GM19023 (cell line): ENCODE measurements at regions not wholly inside any gene's neighbourhood (a gene's known extent, or its start where the extent isn't known, plus 50 kb on each side); places are given as distances from the start of the nearest gene placed in this dataset.

ENCODE experiments used
- ATAC-seq: cut with Tn5 transposase; IDR thresholded peaks from one replicate; pipeline ENCODE4 v1.9.1; 2021; ENCODE audit warnings: mild to moderate bottlenecking, moderate library complexity; ENCODE audit not compliant: unreplicated experiment

GRCh38 chr10:88125766-88126165, 262.3 kb downstream of the PTEN start:
- ATAC-seq: no peak

DNA sequence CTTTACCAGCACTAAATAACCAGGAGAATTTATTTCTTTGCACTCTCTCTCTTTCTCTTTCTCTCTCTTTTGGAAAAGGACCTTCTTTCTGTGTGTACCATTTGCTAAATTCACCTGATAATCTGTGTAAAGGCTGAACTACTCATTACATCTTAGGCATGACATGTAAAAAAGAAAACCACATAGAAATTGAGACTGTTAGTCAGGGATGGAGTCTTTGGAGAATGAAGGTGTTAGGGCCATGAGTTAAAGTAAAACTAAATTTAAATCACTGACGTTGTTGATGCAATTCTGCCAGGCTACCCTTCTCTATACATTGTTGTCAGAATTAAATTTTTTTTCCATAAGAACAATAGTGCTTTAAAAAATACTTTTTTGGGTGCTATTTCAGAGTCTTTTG, 263.3 kb downstream of the PTEN start:
- ATAC-seq: no peak

DNA sequence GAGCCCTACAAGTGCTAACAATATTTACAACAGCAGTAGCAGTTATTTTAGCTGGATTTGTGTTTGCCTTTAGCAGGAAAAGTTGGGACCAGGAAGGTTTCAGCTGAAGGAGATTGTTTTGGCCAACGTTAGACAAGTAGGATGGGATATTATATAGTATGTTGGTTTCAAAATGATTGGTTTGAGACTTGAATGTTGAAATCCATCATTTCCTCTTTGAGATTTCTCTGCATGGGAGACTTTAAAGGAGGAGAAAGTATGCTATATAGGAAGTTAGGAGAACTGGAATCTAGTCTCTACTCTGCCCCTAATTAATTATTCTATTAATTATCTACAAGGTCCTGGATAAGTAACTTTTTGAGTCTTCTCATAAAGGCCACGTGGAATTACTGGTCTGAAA, 263.8 kb downstream of the PTEN start:
- no peak for ATAC-seq

GRCh38 chr10:88127766-88128165, 264.3 kb downstream of the PTEN start:
- ATAC-seq: no peak

- ATAC-seq: no peak
These were observed 265.6 kb downstream of the PTEN start for GRCh38 chr10:88129013-88129412.

GRCh38 chr10:88130912-88131311, 267.5 kb downstream of the PTEN start:
- no peak for ATAC-seq

DNA sequence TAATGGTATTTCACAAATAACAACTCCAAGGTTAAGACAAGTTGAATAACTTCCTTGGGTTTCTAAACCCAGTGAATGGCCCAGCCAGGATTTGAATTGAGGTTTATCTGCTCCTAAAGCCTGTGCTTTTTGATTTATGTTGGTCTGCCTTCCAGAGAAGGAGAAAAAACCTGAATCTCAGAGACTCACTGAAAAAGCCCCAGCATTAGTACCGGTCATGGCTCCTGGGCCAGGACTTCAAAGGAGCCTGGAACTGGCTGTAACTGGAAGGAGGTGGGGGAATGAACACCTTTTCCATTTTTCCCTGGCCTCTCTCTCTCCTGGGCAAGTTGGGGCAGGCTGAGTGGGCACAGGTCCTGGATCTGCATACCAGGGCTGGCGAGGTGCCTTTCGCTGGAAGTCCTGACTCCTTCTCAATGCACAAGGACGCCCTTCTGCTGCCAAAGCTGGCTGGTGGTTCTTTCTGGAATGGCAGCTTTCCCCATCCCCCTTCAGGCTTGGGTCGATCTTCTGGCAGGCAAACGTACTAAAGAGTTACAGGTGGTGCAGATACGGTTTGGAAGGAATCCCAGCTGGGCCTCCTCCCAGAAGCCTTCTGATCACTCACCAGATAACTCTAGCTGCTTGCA, 268.2 kb downstream of the PTEN start:
- no peak for ATAC-seq

DNA sequence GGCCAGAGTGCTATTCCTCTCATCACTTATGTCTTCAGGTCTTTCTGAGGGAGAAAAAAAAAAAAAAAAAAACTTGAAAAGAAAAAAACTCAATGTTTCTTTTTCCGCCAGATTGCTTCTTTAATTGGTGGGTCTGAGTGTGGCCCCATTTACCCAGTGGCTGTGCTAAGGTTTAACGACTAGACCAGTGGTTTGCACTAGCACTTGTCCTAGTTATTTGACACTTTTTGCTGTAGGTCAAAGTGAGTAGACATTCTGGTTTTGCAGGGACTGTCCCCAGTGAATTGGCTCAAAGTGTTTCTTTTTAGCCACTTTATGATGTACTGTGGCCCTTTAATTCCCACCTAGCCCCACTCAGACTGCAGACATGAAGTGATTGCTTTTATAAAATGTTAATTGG, 273.3 kb downstream of the PTEN start:
- no peak for ATAC-seq

DNA sequence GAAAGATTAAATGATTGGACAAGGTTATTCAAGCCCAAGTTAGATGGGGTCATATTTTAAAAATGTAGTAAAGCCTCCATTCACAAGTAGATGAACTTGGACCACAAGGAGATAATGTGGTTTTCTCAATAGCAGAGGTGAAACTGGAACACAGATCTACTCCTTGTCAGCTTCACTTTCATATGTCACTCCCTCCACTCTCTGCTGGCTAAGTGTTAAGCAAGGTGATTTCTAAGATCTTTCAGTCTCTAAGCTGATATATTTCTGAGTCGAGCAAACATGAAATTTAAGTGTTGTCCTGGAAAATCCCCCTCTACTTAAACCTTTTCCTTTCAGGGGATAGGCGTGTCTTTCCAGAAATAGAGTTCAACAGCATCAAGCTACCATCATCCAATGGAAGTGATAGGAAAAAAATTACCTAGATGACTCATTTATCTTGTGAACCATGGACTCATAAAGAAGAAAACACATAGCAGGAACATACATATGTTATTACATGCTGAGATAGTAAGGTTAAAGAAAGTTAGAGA, 275.0 kb downstream of the PTEN start:
- ATAC-seq: peak; percentile 85

- ATAC-seq: no peak
These were observed 283.8 kb downstream of the PTEN start for GRCh38 chr10:88147000-88147798.

DNA sequence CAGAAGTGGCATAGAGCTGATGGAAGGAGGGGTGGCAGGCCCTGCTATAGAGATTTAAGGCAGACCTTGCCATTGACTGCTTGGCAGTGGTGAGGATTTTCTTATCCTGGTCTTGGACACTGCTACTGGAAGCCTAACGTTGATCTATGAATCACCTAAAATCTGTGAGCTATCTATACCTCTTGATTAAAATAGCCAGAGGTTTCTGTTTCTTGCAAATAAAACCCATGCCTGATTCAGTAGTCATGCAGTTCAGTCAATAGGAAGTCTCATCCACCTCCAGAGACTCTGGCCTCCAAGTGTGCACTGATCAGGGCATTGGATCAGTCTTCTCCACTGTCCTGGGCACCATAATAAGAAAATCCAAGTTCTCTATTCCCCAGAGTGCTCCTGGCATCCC, 286.5 kb downstream of the PTEN start:
- ATAC-seq: no peak

GRCh38 chr10:88150339-88150738, 286.9 kb downstream of the PTEN start:
- no peak for ATAC-seq

- ATAC-seq: no peak
These were observed 289.3 kb downstream of the PTEN start for GRCh38 chr10:88152728-88153133.

GRCh38 chr10:88154596-88155250, 291.3 kb downstream of the PTEN start:
- no peak for ATAC-seq

GRCh38 chr10:88156341-88156740, 292.9 kb downstream of the PTEN start:
- no peak for ATAC-seq

- ATAC-seq: no peak
These were observed 294.6 kb downstream of the PTEN start for GRCh38 chr10:88157981-88158465.

DNA sequence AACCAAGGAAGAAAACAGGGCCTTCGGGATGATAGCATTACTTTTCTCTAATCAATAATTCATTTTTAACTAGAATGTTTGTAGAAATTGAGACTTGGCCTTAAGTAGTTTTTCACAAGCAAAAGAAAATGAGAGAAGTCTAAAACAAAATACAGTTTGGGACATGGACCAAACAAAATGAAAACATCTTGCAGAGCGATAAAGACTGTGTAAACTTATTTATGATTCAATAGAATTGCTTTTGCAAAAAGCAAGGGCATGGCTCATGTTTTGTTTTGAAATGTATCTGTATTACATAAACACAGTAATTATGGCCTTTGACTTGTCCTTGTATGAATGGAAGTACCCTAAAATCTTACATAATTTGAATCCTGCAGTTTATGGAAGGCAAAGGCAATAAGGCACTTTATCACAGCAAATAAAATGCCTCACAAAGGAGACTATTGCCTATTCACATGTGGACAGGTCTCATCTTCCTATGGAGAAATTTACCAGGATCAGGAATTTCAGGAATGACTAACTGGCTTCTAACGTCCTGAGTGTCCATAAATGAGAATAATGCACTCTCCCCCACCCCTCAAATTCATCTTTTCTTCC, 295.2 kb downstream of the PTEN start:
- ATAC-seq: no peak

GRCh38 chr10:88159127-88159829, 295.9 kb downstream of the PTEN start:
- ATAC-seq: no peak

- no peak for ATAC-seq
These were observed 297.6 kb downstream of the PTEN start for GRCh38 chr10:88161070-88161469.

DNA sequence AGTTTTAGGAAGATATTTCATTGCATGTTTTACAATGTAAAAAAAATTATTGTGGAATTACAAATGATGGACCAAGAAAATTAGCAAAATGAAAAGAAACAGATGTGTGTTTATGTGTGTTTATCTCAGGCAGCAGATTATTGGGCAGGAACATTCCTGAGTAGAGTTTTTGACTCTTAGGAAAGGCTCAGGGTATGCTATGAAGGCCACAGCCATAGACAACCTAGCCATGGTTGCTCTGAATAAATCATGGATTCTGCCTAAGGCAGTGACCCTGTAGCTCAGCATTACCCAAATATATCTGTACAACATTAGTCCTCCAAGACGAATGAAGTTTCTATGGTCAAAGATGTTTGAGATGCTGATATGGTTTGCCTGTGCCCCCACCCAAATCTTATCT, 298.3 kb downstream of the PTEN start:
- ATAC-seq: no peak

DNA sequence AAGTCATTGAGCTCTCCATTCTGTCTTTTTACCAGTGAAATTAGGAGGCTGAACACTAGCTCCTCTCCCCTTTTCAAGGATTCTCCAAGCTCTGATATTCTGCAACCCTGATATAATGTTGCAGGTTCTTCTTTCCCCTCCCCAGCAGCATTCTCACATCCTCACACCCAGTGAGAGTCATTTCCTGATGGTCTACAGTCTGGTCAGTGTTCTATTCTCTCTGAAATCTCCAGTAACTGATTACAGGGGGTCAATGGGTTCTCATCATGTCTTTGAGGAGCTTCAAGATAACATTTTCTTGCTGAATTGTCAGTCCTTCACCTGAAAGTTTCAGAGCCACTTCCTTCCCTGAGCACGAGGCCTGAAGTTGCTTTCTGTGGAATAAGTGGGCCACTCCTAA, 299.4 kb downstream of the PTEN start:
- no peak for ATAC-seq
